ENCODE measurements at regions not wholly inside any gene's neighbourhood (a gene's known extent, or its start where the extent isn't known, plus 50 kb on each side); places are given as distances from the start of the nearest gene placed in this dataset.

DNA sequence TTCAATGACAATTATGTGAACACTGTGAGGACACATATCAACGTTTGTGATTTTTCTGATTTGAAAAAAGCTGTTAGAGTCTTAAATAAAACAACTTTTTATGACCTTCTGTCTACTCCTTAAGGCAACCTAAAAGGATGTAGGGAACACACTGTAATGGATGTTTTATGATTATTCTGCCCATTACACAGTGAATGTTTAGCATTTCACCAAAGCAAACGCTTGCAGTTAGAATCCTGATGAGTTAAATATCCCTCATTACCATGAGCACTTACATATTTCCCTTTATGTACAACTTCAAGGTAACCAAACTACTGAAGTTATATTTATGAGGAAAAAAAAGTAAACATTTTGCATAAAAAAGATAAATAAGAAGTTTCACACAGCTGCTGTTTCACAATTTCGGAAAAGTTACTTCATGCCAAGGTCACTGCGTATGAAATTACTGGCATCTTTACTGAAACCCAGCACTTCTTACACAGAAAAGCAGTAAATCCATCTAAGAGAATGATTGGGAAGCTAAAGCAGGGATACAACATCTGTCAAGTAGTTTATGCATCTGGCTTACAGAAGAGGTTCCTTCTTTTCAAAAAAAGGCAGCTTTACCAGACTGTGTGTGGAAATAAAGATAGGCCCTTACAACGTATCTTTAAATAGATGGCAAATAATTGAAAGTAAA lies 733.7 kb upstream of the ATXN8OS start:
- Histone ChIP-seq H3K9me3 (ENCODE audit: control insufficient read depth, low read depth, low read length) (no peaks in the 10 kb centered on the region), H3K27me3 (ENCODE audit: control insufficient read depth, extremely low read depth, insufficient read depth, low read length) (no peaks in the 10 kb centered on the region), H4K20me1 (ENCODE audit: control insufficient read depth, extremely low read depth, insufficient read depth, low read length) (no peaks in the 10 kb centered on the region), H2AFZ (ENCODE audit: control insufficient read depth, low read length) (no peak overlapping the region), H3K27ac (ENCODE audit: control insufficient read depth, insufficient read depth, low read length) (no peak overlapping the region), H3K79me2 (ENCODE audit: control insufficient read depth, insufficient read depth, low read length) (no peaks in the 10 kb centered on the region), H3K4me2 (ENCODE audit: control insufficient read depth, extremely low read depth, insufficient read depth, low read depth, low read length) (no peak overlapping the region), H3K9ac (ENCODE audit: control insufficient read depth, extremely low read depth, insufficient read depth, low read length) (no peak overlapping the region), H3K4me3 (ENCODE audit: control insufficient read depth in 2 of 3, extremely low read depth in 1 of 3, insufficient read depth in 2 of 3, low read depth in 1 of 3, low read length in 3 of 3) (no peak overlapping the region), H3K4me1 (ENCODE audit: control insufficient read depth, extremely low read depth, insufficient read depth, low read length) (no peaks in the 10 kb centered on the region), H3K36me3 (ENCODE audit: control insufficient read depth in 2 of 2, extremely low read depth in 1 of 2, insufficient read depth in 2 of 2, low read length in 2 of 2) (no peaks in the 10 kb centered on the region), H3K9me1 (ENCODE audit: control insufficient read depth, extremely low read depth, insufficient read depth, low read length) (no peaks in the 10 kb centered on the region)
- no peak for DNase-seq (ENCODE audit: low read depth, low spot score)
- TF ChIP-seq EZH2 (IDR thresholded peaks at IDR 0.05; ENCODE audit: low read length) = no peak
- TF ChIP-seq, protein P1, sequence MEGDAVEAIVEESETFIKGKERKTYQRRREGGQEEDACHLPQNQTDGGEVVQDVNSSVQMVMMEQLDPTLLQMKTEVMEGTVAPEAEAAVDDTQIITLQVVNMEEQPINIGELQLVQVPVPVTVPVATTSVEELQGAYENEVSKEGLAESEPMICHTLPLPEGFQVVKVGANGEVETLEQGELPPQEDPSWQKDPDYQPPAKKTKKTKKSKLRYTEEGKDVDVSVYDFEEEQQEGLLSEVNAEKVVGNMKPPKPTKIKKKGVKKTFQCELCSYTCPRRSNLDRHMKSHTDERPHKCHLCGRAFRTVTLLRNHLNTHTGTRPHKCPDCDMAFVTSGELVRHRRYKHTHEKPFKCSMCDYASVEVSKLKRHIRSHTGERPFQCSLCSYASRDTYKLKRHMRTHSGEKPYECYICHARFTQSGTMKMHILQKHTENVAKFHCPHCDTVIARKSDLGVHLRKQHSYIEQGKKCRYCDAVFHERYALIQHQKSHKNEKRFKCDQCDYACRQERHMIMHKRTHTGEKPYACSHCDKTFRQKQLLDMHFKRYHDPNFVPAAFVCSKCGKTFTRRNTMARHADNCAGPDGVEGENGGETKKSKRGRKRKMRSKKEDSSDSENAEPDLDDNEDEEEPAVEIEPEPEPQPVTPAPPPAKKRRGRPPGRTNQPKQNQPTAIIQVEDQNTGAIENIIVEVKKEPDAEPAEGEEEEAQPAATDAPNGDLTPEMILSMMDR (optimal IDR thresholded peaks at IDR 0.05 in 1 of 3, IDR thresholded peaks at IDR 0.05 in 1 of 3, conservative IDR thresholded peaks at IDR 0.05 in 1 of 3; ENCODE audit: extremely low read depth in 1 of 3, insufficient read depth in 2 of 3, low read length in 3 of 3) = no peak
- no peak for FAIRE-seq
- dilution Hi-C loops (cut with MboI; ENCODE audit: extremely low pct_ligation_motif_present, low sequenced_read_pairs) = no loop called here

DNA sequence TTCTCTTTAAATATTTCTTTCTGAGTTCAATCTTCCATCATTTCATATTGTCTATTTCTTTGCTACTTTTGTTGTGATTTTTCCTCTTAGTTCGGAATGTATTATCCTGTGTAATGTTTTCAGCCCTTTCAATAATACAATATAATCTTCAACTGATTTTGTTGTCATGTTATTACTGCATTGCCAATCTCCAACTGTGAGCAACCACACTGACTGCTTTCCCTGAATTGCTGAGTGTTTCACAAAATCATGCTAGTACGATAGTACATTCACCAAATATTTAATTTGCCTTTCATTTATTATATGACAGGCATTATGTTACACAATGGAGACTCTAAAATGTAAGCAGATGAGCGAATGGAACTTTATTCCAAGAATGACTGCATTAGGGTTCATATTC lies 744.3 kb upstream of the ATXN8OS start:
- DNase-seq (ENCODE audit: low read depth, low spot score) = no peak
- H2AFZ ChIP-seq (ENCODE audit: control insufficient read depth, low read length) = no peak overlapping the region
- dilution Hi-C loops (cut with MboI; ENCODE audit: extremely low pct_ligation_motif_present, low sequenced_read_pairs) = no loop called here

More for the DNA sequence above, 744.3 kb upstream of the ATXN8OS start:
- TF ChIP-seq, protein P1 (optimal IDR thresholded peaks at IDR 0.05 in 1 of 3, IDR thresholded peaks at IDR 0.05 in 1 of 3, conservative IDR thresholded peaks at IDR 0.05 in 1 of 3; ENCODE audit: extremely low read depth in 1 of 3, insufficient read depth in 2 of 3, low read length in 3 of 3) = no peak
- TF ChIP-seq EZH2 (IDR thresholded peaks at IDR 0.05; ENCODE audit: low read length) = no peak
- Histone ChIP-seq H3K4me2 (ENCODE audit: control insufficient read depth, extremely low read depth, insufficient read depth, low read depth, low read length) (no peak overlapping the region), H4K20me1 (ENCODE audit: control insufficient read depth, extremely low read depth, insufficient read depth, low read length) (no peaks in the 10 kb centered on the region), H3K27ac (ENCODE audit: control insufficient read depth, insufficient read depth, low read length) (no peak overlapping the region), H3K9me3 (ENCODE audit: control insufficient read depth, low read depth, low read length) (no peaks in the 10 kb centered on the region), H3K27me3 (ENCODE audit: control insufficient read depth, extremely low read depth, insufficient read depth, low read length) (no peaks in the 10 kb centered on the region), H3K36me3 (ENCODE audit: control insufficient read depth in 2 of 2, extremely low read depth in 1 of 2, insufficient read depth in 2 of 2, low read length in 2 of 2) (no peaks in the 10 kb centered on the region), H3K79me2 (ENCODE audit: control insufficient read depth, insufficient read depth, low read length) (no peaks in the 10 kb centered on the region), H3K4me3 (ENCODE audit: control insufficient read depth in 2 of 3, extremely low read depth in 1 of 3, insufficient read depth in 2 of 3, low read depth in 1 of 3, low read length in 3 of 3) (no peak overlapping the region), H3K9ac (ENCODE audit: control insufficient read depth, extremely low read depth, insufficient read depth, low read length) (no peak overlapping the region), H3K4me1 (ENCODE audit: control insufficient read depth, extremely low read depth, insufficient read depth, low read length) (no peaks in the 10 kb centered on the region), H3K9me1 (ENCODE audit: control insufficient read depth, extremely low read depth, insufficient read depth, low read length) (no peaks in the 10 kb centered on the region)
- FAIRE-seq = no peak

All from keratinocyte (primary cell).